DMS153 (cell line): ENCODE measurements at regions not wholly inside any gene's neighbourhood (a gene's known extent, or its start where the extent isn't known, plus 50 kb on each side); places are given as distances from the start of the nearest gene placed in this dataset.
"Not testable (repeated sequence)": the region's sequence is repeated elsewhere in the genome, so short reads cannot be mapped to it uniquely, and the experiment has no call there.

Experiments used
- DNase-seq: peaks from one replicate; lab custom pipeline; 2025; lab: John Stamatoyannopoulos, UW

DNA sequence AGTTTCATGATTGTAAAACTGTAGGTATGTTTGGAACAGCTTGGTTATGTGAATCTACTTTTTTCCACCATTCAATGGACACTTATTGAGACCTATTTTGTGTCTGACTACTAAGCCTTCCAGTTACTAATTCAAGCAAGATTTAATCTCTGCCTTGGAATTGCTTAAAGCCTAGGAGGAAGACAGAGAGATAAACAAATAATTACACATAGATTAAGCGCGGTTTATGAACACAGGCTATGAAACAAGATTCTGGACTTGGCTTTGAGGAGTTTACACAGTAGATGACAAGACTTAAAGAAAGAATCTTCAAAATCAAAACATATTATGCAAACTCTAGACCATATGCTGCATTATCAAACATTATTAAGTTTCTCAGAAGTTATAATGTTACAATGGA lies 340.4 kb downstream of the RASEF start:
- no peak for DNase-seq

DNA sequence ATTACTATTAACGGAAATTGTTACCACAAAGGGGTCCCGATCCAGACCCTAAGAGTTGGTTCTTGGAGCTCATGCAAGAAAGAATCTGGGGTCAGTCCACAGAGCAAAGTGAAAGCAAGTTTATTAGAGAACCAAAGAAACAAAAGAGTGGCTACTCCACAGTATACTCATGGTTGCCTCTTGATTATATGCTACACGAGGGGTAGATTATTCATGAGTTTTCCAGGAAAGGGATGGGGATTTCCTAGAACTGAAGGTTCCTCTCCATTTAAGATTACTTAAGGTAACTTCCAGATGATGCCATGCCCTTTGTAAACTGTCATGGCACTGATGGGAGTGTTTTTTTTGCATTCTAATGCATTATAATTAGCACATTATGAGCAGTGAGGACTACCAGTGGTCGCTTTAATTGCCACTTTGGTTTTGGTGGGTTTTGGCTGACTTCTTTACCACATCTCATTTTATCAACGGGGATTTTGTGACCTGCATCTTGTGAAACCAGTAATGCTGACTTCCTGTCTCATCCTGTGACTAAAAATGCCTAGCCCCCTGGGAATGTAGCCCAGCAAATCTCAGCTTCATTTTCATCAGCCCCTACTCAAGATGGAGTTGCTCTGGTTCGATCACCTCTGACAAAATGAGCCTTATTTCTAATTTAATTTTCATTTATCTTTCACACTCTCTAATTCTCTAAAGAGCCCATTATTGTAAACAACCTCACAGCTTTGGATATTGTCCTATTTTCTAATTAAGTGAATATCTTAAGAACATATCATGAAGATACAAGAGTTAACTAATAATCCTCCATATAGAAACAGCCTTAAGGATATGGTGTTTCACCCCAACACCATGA lies 336.3 kb downstream of the RASEF start:
- DNase-seq, result no peak

GRCh38 chr9:82729141-82729540 lies 333.8 kb downstream of the RASEF start:
- no peak for DNase-seq

DNA sequence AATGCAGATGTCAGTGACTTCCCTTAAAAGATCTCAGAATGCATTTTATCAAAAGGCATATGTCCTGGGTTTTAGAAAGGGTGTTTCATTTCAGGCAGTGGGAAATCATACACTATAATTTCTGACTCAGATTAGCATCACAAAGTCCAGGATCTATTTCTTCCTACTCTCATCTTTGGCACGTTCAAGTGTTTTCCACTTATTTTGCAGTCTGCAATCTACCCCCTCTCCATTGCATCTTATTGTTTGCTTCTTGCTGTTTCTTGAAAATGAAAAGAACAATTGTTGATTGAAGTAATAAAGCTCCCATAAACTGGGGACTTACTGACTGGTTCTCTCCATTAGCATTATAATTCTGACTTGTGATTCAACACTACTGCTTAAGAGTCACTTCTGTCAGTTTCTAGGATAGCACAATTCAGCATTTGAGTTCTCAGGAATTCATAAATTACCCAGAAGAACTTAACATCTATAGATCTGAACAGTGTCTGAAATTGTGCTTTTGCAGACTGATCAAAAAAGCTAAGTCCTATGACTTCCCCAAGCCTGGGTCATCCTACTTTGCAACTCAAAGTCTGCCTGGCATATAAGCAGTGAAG lies 332.9 kb downstream of the RASEF start:
- no peak for DNase-seq

DNA sequence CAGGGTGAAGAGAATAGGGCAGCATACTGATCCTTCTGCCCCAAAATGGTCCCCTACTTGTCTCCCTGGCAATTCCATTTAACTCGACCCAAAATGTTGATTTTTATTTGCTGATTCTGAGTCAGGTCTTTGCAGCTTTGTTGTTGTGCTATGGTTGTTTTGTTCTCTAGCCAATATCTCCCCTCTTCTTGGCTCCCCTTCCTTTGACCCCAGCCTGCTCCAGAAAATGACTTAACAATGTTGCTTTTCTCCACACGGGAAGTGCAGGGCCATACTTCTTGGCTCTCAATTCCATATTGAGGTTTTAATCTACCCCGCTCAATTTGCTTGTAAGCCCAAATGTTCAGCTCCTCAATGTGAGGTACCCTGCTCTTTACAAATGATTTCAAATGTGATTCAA lies 330.0 kb downstream of the RASEF start:
- DNase-seq, result no peak

GRCh38 chr9:82736126-82736525 lies 326.8 kb downstream of the RASEF start:
- no peak for DNase-seq

DNA sequence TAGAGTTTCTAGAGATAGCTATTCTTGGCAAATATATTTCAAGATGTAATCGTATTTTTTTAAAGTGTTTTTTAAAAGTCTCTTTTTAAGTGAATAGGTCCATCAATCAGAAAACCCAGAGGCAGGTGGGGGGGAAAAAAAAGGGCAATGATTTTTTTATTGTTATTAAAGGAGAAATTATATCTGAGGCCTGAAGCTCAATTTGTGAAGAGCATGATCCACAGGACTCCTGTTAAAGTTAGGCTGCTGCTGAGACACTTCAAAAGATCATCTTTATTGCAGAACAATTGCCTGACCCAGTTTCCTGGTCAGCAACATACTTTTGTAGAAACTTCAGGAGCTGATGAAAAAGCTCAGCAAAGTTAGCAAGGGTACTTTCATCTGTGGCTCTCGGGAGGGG lies 326.2 kb downstream of the RASEF start:
- no peak for DNase-seq

DNA sequence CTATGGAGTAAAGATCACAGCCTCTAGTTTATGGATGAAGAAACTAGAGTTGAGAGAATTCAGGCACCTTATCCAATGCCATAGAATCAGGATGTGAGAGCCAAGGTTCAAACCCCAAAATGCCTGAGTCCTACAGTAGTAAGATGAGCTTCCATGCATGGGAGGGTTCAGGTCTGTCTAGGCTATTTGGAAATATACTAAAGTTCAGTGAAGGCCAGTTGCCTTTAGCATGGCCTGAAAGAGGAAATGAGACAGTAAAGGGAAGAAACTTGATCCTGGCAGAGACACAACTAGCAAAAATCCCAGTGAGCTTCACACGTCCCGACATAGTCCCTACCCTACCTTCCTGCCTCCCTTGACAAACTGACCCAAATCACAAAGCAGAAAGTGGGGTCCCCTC lies 317.0 kb downstream of the RASEF start:
- DNase-seq, result no peak

- no peak for DNase-seq
Observed at GRCh38 chr9:82750411-82750913, 312.5 kb downstream of the RASEF start.

DNA sequence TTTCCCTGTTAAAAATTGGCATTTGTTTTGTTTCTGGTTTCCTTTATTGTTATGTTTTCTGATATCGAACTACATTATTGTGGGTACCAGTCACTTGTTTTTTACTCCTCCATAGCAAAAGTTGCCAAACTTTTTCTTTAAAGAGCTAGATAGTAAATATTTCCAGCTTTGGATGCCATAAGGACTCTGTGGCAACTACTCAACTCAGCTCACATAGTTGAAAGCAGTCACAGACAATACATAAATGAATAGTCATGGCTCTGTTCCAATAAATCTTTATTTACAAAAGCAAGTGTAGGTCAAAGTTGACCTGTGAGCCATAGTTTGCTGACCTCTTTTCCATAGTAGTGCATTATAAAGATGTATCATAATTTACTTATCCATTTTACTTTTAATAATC lies 305.0 kb downstream of the RASEF start:
- no peak for DNase-seq

DNA sequence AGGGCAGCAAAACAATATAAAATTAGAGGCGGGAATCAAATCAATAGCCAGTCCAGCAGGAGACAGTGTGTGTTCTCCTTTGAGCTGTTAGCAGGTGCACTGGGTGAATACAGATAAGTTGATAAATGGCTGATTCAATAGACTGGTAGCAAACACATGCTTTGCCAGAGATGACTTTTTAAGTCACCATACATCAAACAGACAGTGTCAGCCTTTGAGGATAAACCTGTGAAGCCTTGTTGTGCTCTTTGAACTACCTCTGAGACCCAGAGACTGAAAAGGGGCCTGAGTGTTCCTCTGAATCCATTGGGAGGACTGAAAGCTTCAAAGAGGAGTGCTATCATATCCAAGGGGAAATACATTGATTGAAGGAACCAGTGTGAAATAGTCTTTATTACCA lies 301.9 kb downstream of the RASEF start:
- peak; percentile 62 for DNase-seq

DNA sequence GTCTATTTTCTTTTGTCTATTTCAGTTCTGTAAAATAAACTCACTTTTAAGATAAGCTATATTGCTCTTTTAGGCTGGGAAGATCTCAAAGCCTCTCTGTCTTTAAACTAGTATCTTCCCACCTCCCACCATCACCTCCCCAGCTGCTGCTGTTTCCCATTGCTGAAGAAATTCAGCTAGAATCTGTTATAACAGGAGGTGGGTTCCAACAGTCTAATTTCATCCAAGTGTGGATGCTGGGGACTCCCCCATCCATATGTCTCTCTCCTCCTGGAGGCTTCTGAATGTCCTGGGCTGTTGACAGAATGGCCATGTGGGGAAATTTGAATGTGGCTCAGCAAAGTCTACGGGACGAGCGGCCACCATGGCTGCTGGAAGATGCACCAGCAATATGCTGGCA lies 301.0 kb downstream of the RASEF start:
- DNase-seq, result no peak

- DNase-seq, result no peak
Observed at GRCh38 chr9:82763656-82764055, 299.3 kb downstream of the RASEF start.

GRCh38 chr9:82764061-82764668 lies 298.8 kb downstream of the RASEF start:
- peak; percentile 21 for DNase-seq

- DNase-seq, result not testable (repeated sequence)
Observed at GRCh38 chr9:82774707-82775231, 288.2 kb downstream of the RASEF start.

DNA sequence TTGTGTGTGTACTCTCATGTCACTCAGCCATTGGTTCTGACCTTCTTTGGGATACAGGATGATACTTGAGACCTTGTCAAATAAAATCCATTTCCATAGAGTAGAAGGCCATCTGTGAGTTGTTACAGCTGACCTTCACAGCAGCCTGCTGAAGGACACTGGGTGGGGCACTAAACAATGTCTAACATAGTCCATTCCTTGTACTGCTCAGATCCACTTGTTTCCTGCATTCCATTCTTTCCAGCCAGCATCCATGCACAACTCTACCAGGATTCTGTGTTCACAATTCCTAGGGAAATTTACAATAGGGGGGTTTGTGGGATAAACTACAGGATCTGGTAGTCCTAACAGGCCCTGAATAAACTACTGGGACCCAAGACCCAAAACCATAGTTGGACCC lies 286.4 kb downstream of the RASEF start:
- no peak for DNase-seq

DNA sequence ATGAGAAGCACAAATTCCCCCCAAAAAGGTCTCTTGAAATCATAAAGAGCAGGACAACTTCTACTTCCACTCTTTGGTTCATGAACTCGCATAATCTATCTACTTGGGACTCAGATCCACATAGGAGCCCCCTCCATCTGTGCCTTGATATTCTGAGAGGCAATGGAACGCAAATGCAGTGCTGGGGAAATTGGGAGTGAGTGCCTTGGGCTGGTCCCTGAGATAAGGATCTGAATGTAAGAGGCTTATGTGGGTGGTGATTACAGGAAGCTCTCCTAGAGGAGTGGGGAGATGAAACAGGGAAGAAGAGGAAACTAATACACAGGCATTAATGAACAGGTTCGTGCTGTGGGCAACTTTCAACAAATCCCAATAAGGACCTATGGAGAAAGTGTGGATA lies 285.6 kb downstream of the RASEF start:
- no peak for DNase-seq

DNA sequence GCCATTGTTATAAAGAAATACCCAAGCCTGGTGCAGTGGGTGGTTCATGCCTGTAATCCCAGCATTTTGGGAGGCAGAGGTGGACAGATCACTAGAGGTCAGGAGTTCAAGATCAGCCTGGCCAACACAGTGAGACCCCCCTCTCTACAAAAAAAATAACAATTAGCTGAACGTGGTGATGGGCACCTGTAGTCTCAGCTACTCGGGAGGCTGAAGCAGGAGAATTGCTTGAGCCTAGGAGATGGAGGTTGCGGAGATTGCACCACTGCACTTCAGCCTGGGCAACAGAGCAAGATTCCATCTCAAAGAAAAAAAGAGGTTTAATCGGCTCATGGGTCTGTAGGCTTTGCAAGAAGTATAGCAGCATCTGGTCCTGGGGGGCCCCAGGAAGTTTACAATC lies 284.0 kb downstream of the RASEF start:
- DNase-seq, result not testable (repeated sequence)

GRCh38 chr9:82780017-82780416 lies 282.9 kb downstream of the RASEF start:
- DNase-seq, result no peak

GRCh38 chr9:82781921-82782392 lies 281.0 kb downstream of the RASEF start:
- no peak for DNase-seq

DNA sequence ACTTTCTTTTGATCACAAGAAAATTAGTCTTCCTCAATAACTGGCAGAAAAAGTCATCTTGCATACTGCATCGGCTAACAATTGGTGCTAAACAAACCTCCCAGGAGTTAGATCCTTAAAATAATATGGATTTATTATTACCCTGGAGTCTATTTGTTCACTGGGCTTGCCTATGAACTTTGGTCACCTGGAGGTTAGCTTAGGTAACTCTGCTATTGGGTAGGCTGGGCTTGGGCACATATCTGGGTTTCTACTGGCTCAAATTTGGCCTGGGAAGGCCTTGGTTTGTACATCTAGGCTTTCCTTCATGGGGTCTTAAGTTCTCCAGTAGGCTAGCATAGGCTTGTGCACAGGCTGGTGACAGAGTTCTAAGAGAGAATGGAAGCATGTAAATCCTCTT lies 279.9 kb downstream of the RASEF start:
- no peak for DNase-seq

DNA sequence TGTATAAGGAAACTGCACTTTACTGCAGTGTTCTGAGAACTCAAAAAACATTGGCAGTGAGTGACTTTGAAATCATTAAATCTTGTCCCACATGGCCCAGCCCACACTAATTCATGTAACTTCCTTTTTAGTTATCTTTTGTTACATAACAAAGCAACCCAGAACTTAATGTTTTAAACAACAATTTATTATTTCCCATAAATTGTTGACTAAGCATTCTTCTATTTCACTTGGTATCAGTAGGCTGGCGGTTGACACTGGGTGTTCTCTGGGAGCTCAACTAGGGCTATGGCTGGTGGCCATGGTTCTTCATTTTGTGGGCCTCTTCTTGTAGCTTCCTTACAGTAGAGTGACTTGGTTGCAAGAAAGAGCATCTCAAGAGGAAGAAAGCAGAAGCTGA lies 278.4 kb downstream of the RASEF start:
- DNase-seq, result no peak
